H9 (cell line): ENCODE measurements at regions not wholly inside any gene's neighbourhood (a gene's known extent, or its start where the extent isn't known, plus 50 kb on each side); places are given as distances from the start of the nearest gene placed in this dataset.

Experiments
- DNase-seq: peaks from one replicate; pipeline ENCODE4 v3.0.0-alpha.2; 2017
- H2AFZ ChIP-seq: one replicate; pipeline ENCODE4 v1.6.1; 2013; ENCODE audit warnings: mild to moderate bottlenecking, low read length, control low read depth, moderate library complexity
- H2AK5ac ChIP-seq: 2 replicates; pipeline ENCODE4 v1.6.1; 2013; ENCODE audit warnings: low read length, control low read depth, mixed read lengths; ENCODE audit not compliant: insufficient read length
- H2BK120ac ChIP-seq: one replicate; pipeline ENCODE4 v1.6.1; 2013; ENCODE audit warnings: low read depth, mild to moderate bottlenecking, low read length, control low read depth, inconsistent platforms; ENCODE audit not compliant: poor library complexity, severe bottlenecking
- H2BK12ac ChIP-seq: 2 replicates; pipeline ENCODE4 v1.6.1; 2013; ENCODE audit warnings: low read length, control low read depth, mixed read lengths, low read depth; ENCODE audit not compliant: insufficient read length
- H2BK15ac ChIP-seq: 2 replicates; pipeline ENCODE4 v1.6.1; 2013; ENCODE audit warnings: low read depth, low read length, control low read depth
- H2BK20ac ChIP-seq: one replicate; pipeline ENCODE4 v1.6.1; 2013; ENCODE audit warnings: low read depth, mild to moderate bottlenecking, low read length, control low read depth, inconsistent platforms; ENCODE audit not compliant: poor library complexity, severe bottlenecking
- H2BK5ac ChIP-seq: 2 replicates; pipeline ENCODE4 v1.6.1; 2013; ENCODE audit warnings: low read length, control low read depth, mixed read lengths; ENCODE audit not compliant: insufficient read length
- H3K14ac ChIP-seq: 2 replicates; pipeline ENCODE4 v1.6.1; 2013; ENCODE audit warnings: low read length, control low read depth; ENCODE audit not compliant: insufficient read depth
- H3K18ac ChIP-seq: 2 replicates; pipeline ENCODE4 v1.6.1; 2013; ENCODE audit warnings: low read depth, mild to moderate bottlenecking, mixed read lengths, low read length, control low read depth; ENCODE audit not compliant: insufficient read length
- H3K23ac ChIP-seq: 2 replicates; pipeline ENCODE4 v1.6.1; 2013; ENCODE audit warnings: low read length, control low read depth, mixed read lengths, low read depth; ENCODE audit not compliant: insufficient read length
- H3K23me2 ChIP-seq: 2 replicates; pipeline ENCODE4 v1.6.1; 2013; ENCODE audit warnings: low read depth, mild to moderate bottlenecking, mixed read lengths, low read length, control low read depth; ENCODE audit not compliant: insufficient read length, poor library complexity, severe bottlenecking
- H3K27ac ChIP-seq: 2 replicates; pipeline ENCODE4 v1.5.1; 2013; ENCODE audit warnings: low read length, control low read depth, mixed read lengths, low read depth; ENCODE audit not compliant: insufficient read length
- H3K27me3 ChIP-seq: 2 replicates; pipeline ENCODE4 v1.6.1; 2013; ENCODE audit warnings: low read length, control low read depth, inconsistent platforms; ENCODE audit not compliant: insufficient read depth
- H3K4ac ChIP-seq: 2 replicates; pipeline ENCODE4 v1.6.1; 2013; ENCODE audit warnings: low read depth, mild to moderate bottlenecking, control low read depth, inconsistent platforms, low read length, moderate library complexity
- H3K4me1 ChIP-seq: 2 replicates; pipeline ENCODE4 v1.6.1; 2013; ENCODE audit warnings: low read length, control low read depth, inconsistent platforms; ENCODE audit not compliant: insufficient read depth
- H3K4me2 ChIP-seq: 2 replicates; pipeline ENCODE4 v1.6.1; 2013; ENCODE audit warnings: low read length, control low read depth, mixed read lengths; ENCODE audit not compliant: insufficient read length, insufficient read depth
- H3K56ac ChIP-seq: 2 replicates; pipeline ENCODE4 v1.6.1; 2013; ENCODE audit warnings: low read depth, mild to moderate bottlenecking, mixed read lengths, low read length, control low read depth; ENCODE audit not compliant: insufficient read length
- H3K79me1 ChIP-seq: 2 replicates; pipeline ENCODE4 v1.6.1; 2013; ENCODE audit warnings: low read depth, mild to moderate bottlenecking, moderate library complexity, low read length, control low read depth, inconsistent platforms; ENCODE audit not compliant: insufficient read depth, poor library complexity, severe bottlenecking
- H3K79me2 ChIP-seq: 2 replicates; pipeline ENCODE4 v1.6.1; 2013; ENCODE audit warnings: low read length, control low read depth, inconsistent platforms; ENCODE audit not compliant: insufficient read depth
- H3K9ac ChIP-seq: 2 replicates; pipeline ENCODE4 v1.6.1; 2013; ENCODE audit warnings: low read length, control low read depth, mixed read lengths; ENCODE audit not compliant: insufficient read length; ENCODE audit errors: extremely low read depth
- H3K9me3 ChIP-seq: one replicate; pipeline ENCODE4 v1.6.1; 2013; ENCODE audit warnings: low read depth, low read length, inconsistent platforms; ENCODE audit not compliant: control insufficient read depth
- H3T11ph ChIP-seq: one replicate; pipeline ENCODE4 v1.6.1; 2013; ENCODE audit warnings: mild to moderate bottlenecking, low read length, control low read depth, inconsistent platforms
- H4K20me1 ChIP-seq: one replicate; pipeline ENCODE4 v1.6.1; 2013; ENCODE audit not compliant: control insufficient read depth, insufficient read length, insufficient read depth
- H4K5ac ChIP-seq: 2 replicates; pipeline ENCODE4 v1.6.1; 2013; ENCODE audit warnings: low read depth, mild to moderate bottlenecking, mixed read lengths, low read length, control low read depth; ENCODE audit not compliant: insufficient read length
- H4K8ac ChIP-seq: replicated peaks from 2 replicates; pipeline ENCODE4 v1.6.1; 2013; ENCODE audit warnings: low read length, control low read depth, mixed read lengths, low read depth; ENCODE audit not compliant: insufficient read length
- H4K91ac ChIP-seq: 2 replicates; pipeline ENCODE4 v1.6.1; 2013; ENCODE audit warnings: low read depth, mild to moderate bottlenecking, moderate library complexity, mixed read lengths, low read length, control low read depth; ENCODE audit not compliant: insufficient read length
- H3K27ac Mint-ChIP-seq, 3 experiments: 2 replicates in 2 of 3; 3 replicates in 1 of 3; pipeline ENCODE4 v1.8.0; 2020 to 2021; ENCODE audit warnings: mixed read lengths in 3 of 3, mild to moderate bottlenecking in 1 of 3, moderate library complexity in 1 of 3
- H3K27me3 Mint-ChIP-seq: 2 replicates; pipeline ENCODE4 v1.8.0; 2021; ENCODE audit warnings: low read depth, mild to moderate bottlenecking, moderate library complexity, mixed read lengths
- H3K36me3 Mint-ChIP-seq, 3 experiments: 2 replicates in 2 of 3; 3 replicates in 1 of 3; pipeline ENCODE4 v1.8.0; 2020 to 2021; ENCODE audit warnings: low read depth in 3 of 3, mixed read lengths in 3 of 3; ENCODE audit not compliant: insufficient read depth in 1 of 3
- H3K4me1 Mint-ChIP-seq, 2 experiments: 2 replicates each; pipeline ENCODE4 v1.8.0; 2020; ENCODE audit warnings: mixed read lengths in 2 of 2
- H3K4me3 Mint-ChIP-seq, 2 experiments: 2 replicates in 1 of 2; 3 replicates in 1 of 2; pipeline ENCODE4 v1.8.0; 2020 to 2021; ENCODE audit warnings: mild to moderate bottlenecking in 2 of 2, mixed read lengths in 2 of 2, moderate library complexity in 1 of 2
- H3K9me3 Mint-ChIP-seq, 2 experiments: 2 replicates in 1 of 2; 3 replicates in 1 of 2; pipeline ENCODE4 v1.8.0; 2020; ENCODE audit warnings: mild to moderate bottlenecking in 2 of 2, mixed read lengths in 2 of 2, moderate library complexity in 1 of 2
- CTCF ChIP-seq: fragments of 200-600 bp; sonication (generic); conservative IDR thresholded peaks from 3 replicates; pipeline ENCODE4 v1.8.0; 2021; ENCODE audit warnings: antibody characterized with exemption, mild to moderate bottlenecking
- WGBS: extraction: QIAGEN DNeasy Blood & Tissue Kit; methylation state at CpG from one replicate; pipeline ENCODE4 v1.1.7; 2013; ENCODE audit warnings: missing lambda C conversion rate, low lambda C conversion rate, mixed read lengths; ENCODE audit not compliant: insufficient read length; ENCODE audit errors: extremely low coverage; 5-methylcytosine and 5-hydroxymethylcytosine counted together

- Mint-ChIP-seq H3K36me3 (peaks cover 6 to 10% (median 7%) of the 10 kb centered on the region in 3 experiments), H3K4me3 (no peak overlapping the region), H3K27me3 (no peaks in the 10 kb centered on the region), H3K27ac (no peak overlapping the region), H3K4me1 (peaks cover 4% of the 10 kb centered on the region in 2 experiments; a peak in 3 of 4 replicates), H3K9me3 (peaks cover 16 to 19% of the 10 kb centered on the region in 2 experiments)
- no peak overlapping the region for H2BK20ac ChIP-seq
- no peak overlapping the region for H3K56ac ChIP-seq
- H2AK5ac ChIP-seq: no peak overlapping the region
- no peak overlapping the region for H2AFZ ChIP-seq
- H3K4me1 ChIP-seq: no peaks in the 10 kb centered on the region
- H3K4ac ChIP-seq: no peak overlapping the region
- no peaks in the 10 kb centered on the region for H3K9me3 ChIP-seq
- H3K27ac ChIP-seq: no peak overlapping the region
- no peaks in the 10 kb centered on the region for H3K79me2 ChIP-seq
- H3K23me2 ChIP-seq: no peaks in the 10 kb centered on the region
- H4K20me1 ChIP-seq: no peaks in the 10 kb centered on the region
- no peak overlapping the region for H4K8ac ChIP-seq
- H3K27me3 ChIP-seq: no peaks in the 10 kb centered on the region
- no peak overlapping the region for H2BK12ac ChIP-seq
- H4K91ac ChIP-seq: no peak overlapping the region
- H2BK15ac ChIP-seq: no peak overlapping the region
- no peak overlapping the region for H3T11ph ChIP-seq
- no peak overlapping the region for H2BK120ac ChIP-seq
- H2BK5ac ChIP-seq: no peak overlapping the region
- H3K23ac ChIP-seq: no peak overlapping the region
- H3K9ac ChIP-seq: no peak overlapping the region
- WGBS: no CpG with 5 or more reads among the region's 2 CpGs
- no peak for TF ChIP-seq CTCF
- no peak for DNase-seq
- H3K18ac ChIP-seq: no peak overlapping the region
- no peak overlapping the region for H3K14ac ChIP-seq
- no peak overlapping the region for H3K4me2 ChIP-seq
- H4K5ac ChIP-seq: no peak overlapping the region
- no peaks in the 10 kb centered on the region for H3K79me1 ChIP-seq
Measured at GRCh38 chr11:21807350-21807749, 385.5 kb upstream of the ANO5 start.
